Neural cell (in vitro differentiated cells): ENCODE measurements at regions not wholly inside any gene's neighbourhood (a gene's known extent, or its start where the extent isn't known, plus 50 kb on each side); places are given as distances from the start of the nearest gene placed in this dataset.

Source experiments
- H2AFZ ChIP-seq: fragments of 200-600, 300-800 bp; sonication (generic), shearing (Covaris generic); 2 replicates; pipeline ENCODE4 v1.6.0; 2014; ENCODE audit warnings: low read depth, mild to moderate bottlenecking, antibody characterized with exemption, low read length, moderate library complexity
- H3F3A ChIP-seq: fragments of 200-600 bp; shearing (Covaris generic); 2 replicates; pipeline ENCODE4 v1.6.1; 2016; ENCODE audit warnings: mild to moderate bottlenecking, moderate library complexity, mixed read lengths, antibody characterized with exemption, low read length; ENCODE audit not compliant: insufficient read depth, poor library complexity, severe bottlenecking
- H3K27ac ChIP-seq: fragments of 200-600, 300-800 bp; sonication (generic), shearing (Covaris generic); 2 replicates; pipeline ENCODE4 v1.5.1; 2014; ENCODE audit warnings: mild to moderate bottlenecking, low read length, moderate library complexity
- H3K27me3 ChIP-seq: fragments of 300-800, 200-600 bp; sonication (generic), shearing (Covaris generic); 2 replicates; pipeline ENCODE4 v1.6.0; 2014; ENCODE audit warnings: mild to moderate bottlenecking, low read depth, low read length, moderate library complexity; ENCODE audit not compliant: insufficient read depth
- H3K36me3 ChIP-seq: fragments of 300-800, 200-600 bp; sonication (generic), shearing (Covaris generic); 2 replicates; pipeline ENCODE4 v1.5.1; 2014; ENCODE audit warnings: mild to moderate bottlenecking, antibody characterized with exemption, low read length, moderate library complexity; ENCODE audit not compliant: insufficient read depth
- H3K4me2 ChIP-seq: fragments of 300-800, 200-600 bp; sonication (generic), shearing (Covaris generic); 2 replicates; pipeline ENCODE4 v1.6.0; 2014; ENCODE audit warnings: mild to moderate bottlenecking, low read length
- H3K4me3 ChIP-seq: fragments of 300-800, 200-600 bp; sonication (generic), shearing (Covaris generic); 2 replicates; pipeline ENCODE4 v1.5.1; 2014; ENCODE audit warnings: mild to moderate bottlenecking, low read length, moderate library complexity
- H3K79me2 ChIP-seq: fragments of 200-600 bp; shearing (Covaris generic); replicated peaks from 2 replicates; pipeline ENCODE4 v1.6.0; 2014; ENCODE audit warnings: mild to moderate bottlenecking, low read length, moderate library complexity; ENCODE audit not compliant: insufficient read depth
- H3K9ac ChIP-seq: fragments of 300-800, 200-600 bp; sonication (generic), shearing (Covaris generic); 2 replicates; pipeline ENCODE4 v1.6.1; 2016; ENCODE audit warnings: mild to moderate bottlenecking, low read length, mixed read lengths
- H3K9me2 ChIP-seq: fragments of 200-600 bp; shearing (Covaris generic); 2 replicates; pipeline ENCODE4 v1.6.1; 2016; ENCODE audit warnings: mild to moderate bottlenecking, low read length, mixed read lengths; ENCODE audit not compliant: insufficient read depth
- H3K9me3 ChIP-seq: fragments of 200-600, 300-800 bp; sonication (generic), shearing (Covaris generic); 2 replicates; pipeline ENCODE4 v1.6.1; 2016; ENCODE audit warnings: mild to moderate bottlenecking, mixed run types, low read length, moderate library complexity, mixed read lengths
- H4K20me1 ChIP-seq: fragments of 200-600 bp; shearing (Covaris generic); 2 replicates; pipeline ENCODE4 v1.6.1; 2016; ENCODE audit warnings: mild to moderate bottlenecking, mixed run types; ENCODE audit not compliant: insufficient read depth
- EP300 ChIP-seq: fragments of 450-650 bp; conservative IDR thresholded peaks from 2 replicates; pipeline ENCODE4 v1.6.1; 2014; ENCODE audit warnings: antibody characterized with exemption, mild to moderate bottlenecking, moderate library complexity; ENCODE audit not compliant: poor library complexity, severe bottlenecking
- EZH2 ChIP-seq: fragments of 200-600, 300-800 bp; shearing (Covaris generic), sonication (generic); IDR thresholded peaks from 2 replicates; pipeline ENCODE4 v1.6.1; 2014; ENCODE audit warnings: antibody characterized with exemption, low read length, borderline replicate concordance, mild to moderate bottlenecking; ENCODE audit not compliant: insufficient read depth, poor library complexity, severe bottlenecking
- MXI1 ChIP-seq: fragments of 450-650 bp; conservative IDR thresholded peaks from 2 replicates; pipeline ENCODE4 v1.6.1; 2014; ENCODE audit warnings: antibody characterized with exemption, mild to moderate bottlenecking; ENCODE audit not compliant: poor library complexity, severe bottlenecking
- POLR2AphosphoS5 ChIP-seq: IDR thresholded peaks from 2 replicates; pipeline ENCODE4 v1.6.1; 2012
- RAD21 ChIP-seq: fragments of 450-650 bp; conservative IDR thresholded peaks from 2 replicates; pipeline ENCODE4 v1.6.1; 2014; ENCODE audit warnings: antibody characterized with exemption, mild to moderate bottlenecking, moderate library complexity
- SMC3 ChIP-seq: fragments of 450-650 bp; conservative IDR thresholded peaks from 2 replicates; pipeline ENCODE4 v1.6.1; 2014; ENCODE audit warnings: antibody characterized with exemption, mild to moderate bottlenecking, moderate library complexity; ENCODE audit not compliant: poor library complexity
- TAF1 ChIP-seq: IDR thresholded peaks from 2 replicates; pipeline ENCODE4 v1.6.1; 2012; ENCODE audit warnings: low read depth
- TF ChIP-seq, protein P1 (sequence below): fragments of 450-650 bp; IDR thresholded peaks from 2 replicates; pipeline ENCODE4 v1.5.1; 2014; ENCODE audit warnings: antibody characterized with exemption, mild to moderate bottlenecking, moderate library complexity; ENCODE audit not compliant: poor library complexity, severe bottlenecking
- TF ChIP-seq, protein P2 (sequence below): IDR thresholded peaks from 2 replicates; pipeline ENCODE4 v1.6.1; 2012; ENCODE audit warnings: borderline replicate concordance

- Histone ChIP-seq H3K4me2 (no peak overlapping the region), H3K27ac (no peak overlapping the region), H3K9ac (no peak overlapping the region), H3K9me2 (no peaks in the 10 kb centered on the region), H3F3A (no peaks in the 10 kb centered on the region), H3K9me3 (no peaks in the 10 kb centered on the region), H3K4me3 (no peak overlapping the region), H3K27me3 (no peaks in the 10 kb centered on the region), H3K36me3 (no peaks in the 10 kb centered on the region), H3K79me2 (no peaks in the 10 kb centered on the region), H4K20me1 (no peaks in the 10 kb centered on the region), H2AFZ (no peak overlapping the region)
- TF ChIP-seq POLR2AphosphoS5 (no peak), RAD21 (peak; percentile 87), SMC3 (peak; percentile 90)
- TF ChIP-seq, protein P1, sequence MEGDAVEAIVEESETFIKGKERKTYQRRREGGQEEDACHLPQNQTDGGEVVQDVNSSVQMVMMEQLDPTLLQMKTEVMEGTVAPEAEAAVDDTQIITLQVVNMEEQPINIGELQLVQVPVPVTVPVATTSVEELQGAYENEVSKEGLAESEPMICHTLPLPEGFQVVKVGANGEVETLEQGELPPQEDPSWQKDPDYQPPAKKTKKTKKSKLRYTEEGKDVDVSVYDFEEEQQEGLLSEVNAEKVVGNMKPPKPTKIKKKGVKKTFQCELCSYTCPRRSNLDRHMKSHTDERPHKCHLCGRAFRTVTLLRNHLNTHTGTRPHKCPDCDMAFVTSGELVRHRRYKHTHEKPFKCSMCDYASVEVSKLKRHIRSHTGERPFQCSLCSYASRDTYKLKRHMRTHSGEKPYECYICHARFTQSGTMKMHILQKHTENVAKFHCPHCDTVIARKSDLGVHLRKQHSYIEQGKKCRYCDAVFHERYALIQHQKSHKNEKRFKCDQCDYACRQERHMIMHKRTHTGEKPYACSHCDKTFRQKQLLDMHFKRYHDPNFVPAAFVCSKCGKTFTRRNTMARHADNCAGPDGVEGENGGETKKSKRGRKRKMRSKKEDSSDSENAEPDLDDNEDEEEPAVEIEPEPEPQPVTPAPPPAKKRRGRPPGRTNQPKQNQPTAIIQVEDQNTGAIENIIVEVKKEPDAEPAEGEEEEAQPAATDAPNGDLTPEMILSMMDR, result peak; percentile 83
Observed at GRCh38 chr16:5490499-5490898, 392.9 kb upstream of the EEF2KMT start.

DNA sequence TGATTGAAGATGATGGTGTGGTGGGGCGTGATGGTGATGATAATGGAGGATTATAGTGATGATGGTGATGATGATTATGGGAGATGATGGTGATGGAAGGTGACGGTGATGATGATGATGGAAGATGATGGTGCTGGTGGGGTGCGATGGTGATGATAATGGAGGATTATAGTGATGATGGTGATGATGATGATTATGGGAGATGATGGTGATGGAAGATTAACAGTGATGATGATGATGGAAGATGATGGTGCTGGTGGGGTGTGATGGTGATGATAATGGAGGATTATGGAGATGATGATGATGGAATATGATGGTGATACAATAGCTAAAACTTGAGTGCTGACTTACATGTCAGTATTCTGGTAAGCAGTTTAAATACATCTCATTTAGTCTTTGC is 391.0 kb upstream of the EEF2KMT start:
- Histone ChIP-seq H3K9ac (no peak overlapping the region), H3K27me3 (no peaks in the 10 kb centered on the region), H4K20me1 (no peaks in the 10 kb centered on the region), H3F3A (no peaks in the 10 kb centered on the region), H3K36me3 (no peaks in the 10 kb centered on the region), H3K27ac (no peak overlapping the region), H3K9me2 (no peaks in the 10 kb centered on the region), H3K4me2 (no peak overlapping the region), H3K9me3 (no peaks in the 10 kb centered on the region), H3K4me3 (no peak overlapping the region), H3K79me2 (no peaks in the 10 kb centered on the region), H2AFZ (no peak overlapping the region)
- TF ChIP-seq, protein P2, sequence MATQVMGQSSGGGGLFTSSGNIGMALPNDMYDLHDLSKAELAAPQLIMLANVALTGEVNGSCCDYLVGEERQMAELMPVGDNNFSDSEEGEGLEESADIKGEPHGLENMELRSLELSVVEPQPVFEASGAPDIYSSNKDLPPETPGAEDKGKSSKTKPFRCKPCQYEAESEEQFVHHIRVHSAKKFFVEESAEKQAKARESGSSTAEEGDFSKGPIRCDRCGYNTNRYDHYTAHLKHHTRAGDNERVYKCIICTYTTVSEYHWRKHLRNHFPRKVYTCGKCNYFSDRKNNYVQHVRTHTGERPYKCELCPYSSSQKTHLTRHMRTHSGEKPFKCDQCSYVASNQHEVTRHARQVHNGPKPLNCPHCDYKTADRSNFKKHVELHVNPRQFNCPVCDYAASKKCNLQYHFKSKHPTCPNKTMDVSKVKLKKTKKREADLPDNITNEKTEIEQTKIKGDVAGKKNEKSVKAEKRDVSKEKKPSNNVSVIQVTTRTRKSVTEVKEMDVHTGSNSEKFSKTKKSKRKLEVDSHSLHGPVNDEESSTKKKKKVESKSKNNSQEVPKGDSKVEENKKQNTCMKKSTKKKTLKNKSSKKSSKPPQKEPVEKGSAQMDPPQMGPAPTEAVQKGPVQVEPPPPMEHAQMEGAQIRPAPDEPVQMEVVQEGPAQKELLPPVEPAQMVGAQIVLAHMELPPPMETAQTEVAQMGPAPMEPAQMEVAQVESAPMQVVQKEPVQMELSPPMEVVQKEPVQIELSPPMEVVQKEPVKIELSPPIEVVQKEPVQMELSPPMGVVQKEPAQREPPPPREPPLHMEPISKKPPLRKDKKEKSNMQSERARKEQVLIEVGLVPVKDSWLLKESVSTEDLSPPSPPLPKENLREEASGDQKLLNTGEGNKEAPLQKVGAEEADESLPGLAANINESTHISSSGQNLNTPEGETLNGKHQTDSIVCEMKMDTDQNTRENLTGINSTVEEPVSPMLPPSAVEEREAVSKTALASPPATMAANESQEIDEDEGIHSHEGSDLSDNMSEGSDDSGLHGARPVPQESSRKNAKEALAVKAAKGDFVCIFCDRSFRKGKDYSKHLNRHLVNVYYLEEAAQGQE, result no peak
- TF ChIP-seq EZH2 (no peak), SMC3 (no peak), EP300 (no peak), MXI1 (no peak), TAF1 (no peak), POLR2AphosphoS5 (no peak), RAD21 (no peak)
- TF ChIP-seq, protein P1, result no peak
